ENCODE measurements at regions not wholly inside any gene's neighbourhood (a gene's known extent, or its start where the extent isn't known, plus 50 kb on each side); places are given as distances from the start of the nearest gene placed in this dataset.

- TF ChIP-seq CTCF (IDR thresholded peaks at IDR 0.05; ENCODE audit: insufficient read depth, low read length) (no peak), GABPA (IDR thresholded peaks at IDR 0.05; ENCODE audit: low read depth) (no peak), REST (IDR thresholded peaks at IDR 0.05; ENCODE audit: insufficient replicate concordance, low read depth) (no peak), POLR2AphosphoS5 (IDR thresholded peaks at IDR 0.05; ENCODE audit: low read depth) (no peak), SPI1 (IDR thresholded peaks at IDR 0.05; ENCODE audit: borderline replicate concordance, low read depth) (no peak)
- no peak overlapping the region for H3K27ac ChIP-seq (replicated peaks)
- DNase-seq (ENCODE audit: low read depth in 1 of 2, low spot score in 1 of 2): no peak
Measured at GRCh38 chr2:15869871-15870270, 70.5 kb upstream of the MYCN start.

GRCh38 chr2:15870565-15870964 is 69.8 kb upstream of the MYCN start:
- no peak for DNase-seq (ENCODE audit: low read depth in 1 of 2, low spot score in 1 of 2)
- no peak overlapping the region for H3K27ac ChIP-seq (replicated peaks)
- TF ChIP-seq POLR2AphosphoS5 (IDR thresholded peaks at IDR 0.05; ENCODE audit: low read depth) (no peak), CTCF (IDR thresholded peaks at IDR 0.05; ENCODE audit: insufficient read depth, low read length) (no peak), SPI1 (IDR thresholded peaks at IDR 0.05; ENCODE audit: borderline replicate concordance, low read depth) (no peak), GABPA (IDR thresholded peaks at IDR 0.05; ENCODE audit: low read depth) (no peak), REST (IDR thresholded peaks at IDR 0.05; ENCODE audit: insufficient replicate concordance, low read depth) (no peak)

More at GRCh38 chr2:15869871-15870270, 70.5 kb upstream of the MYCN start:
- Histone ChIP-seq H3K27me3 (ENCODE audit: insufficient read depth, poor library complexity, severe bottlenecking) (no peaks in the 10 kb centered on the region), H3K4me3 (replicated peaks; ENCODE audit: insufficient read depth, low read length) (no peak overlapping the region)

GRCh38 chr2:15871239-15871783 is 69.0 kb upstream of the MYCN start:
- TF ChIP-seq GABPA (IDR thresholded peaks at IDR 0.05; ENCODE audit: low read depth) (no peak), CTCF (IDR thresholded peaks at IDR 0.05; ENCODE audit: insufficient read depth, low read length) (no peak), SPI1 (IDR thresholded peaks at IDR 0.05; ENCODE audit: borderline replicate concordance, low read depth) (no peak)
- no peak for DNase-seq (ENCODE audit: low read depth in 1 of 2, low spot score in 1 of 2)
- Histone ChIP-seq H3K27ac (replicated peaks) (no peak overlapping the region), H3K27me3 (ENCODE audit: insufficient read depth, poor library complexity, severe bottlenecking) (no peaks in the 10 kb centered on the region), H3K4me3 (replicated peaks; ENCODE audit: insufficient read depth, low read length) (no peak overlapping the region)

More at GRCh38 chr2:15870565-15870964, 69.8 kb upstream of the MYCN start:
- Histone ChIP-seq H3K27me3 (ENCODE audit: insufficient read depth, poor library complexity, severe bottlenecking) (no peaks in the 10 kb centered on the region), H3K4me3 (replicated peaks; ENCODE audit: insufficient read depth, low read length) (no peak overlapping the region)

GRCh38 chr2:15872854-15873253 is 67.5 kb upstream of the MYCN start:
- no peaks in the 10 kb centered on the region for H3K27me3 ChIP-seq (ENCODE audit: insufficient read depth, poor library complexity, severe bottlenecking)
- TF ChIP-seq POLR2AphosphoS5 (IDR thresholded peaks at IDR 0.05; ENCODE audit: low read depth) (no peak), SPI1 (IDR thresholded peaks at IDR 0.05; ENCODE audit: borderline replicate concordance, low read depth) (no peak), GABPA (IDR thresholded peaks at IDR 0.05; ENCODE audit: low read depth) (no peak), CTCF (IDR thresholded peaks at IDR 0.05; ENCODE audit: insufficient read depth, low read length) (no peak), REST (IDR thresholded peaks at IDR 0.05; ENCODE audit: insufficient replicate concordance, low read depth) (no peak)
- DNase-seq (ENCODE audit: low read depth in 1 of 2, low spot score in 1 of 2): no peak

More at GRCh38 chr2:15872854-15873253, 67.5 kb upstream of the MYCN start:
- no peak overlapping the region for H3K27ac ChIP-seq (replicated peaks)
- no peak overlapping the region for H3K4me3 ChIP-seq (replicated peaks; ENCODE audit: insufficient read depth, low read length)

Data from HL-60 (cell line).